ENCODE measurements at regions not wholly inside any gene's neighbourhood (a gene's known extent, or its start where the extent isn't known, plus 50 kb on each side); places are given as distances from the start of the nearest gene placed in this dataset.
"Not testable (repeated sequence)": the region's sequence is repeated elsewhere in the genome, so short reads cannot be mapped to it uniquely, and the experiment has no call there.

DNA sequence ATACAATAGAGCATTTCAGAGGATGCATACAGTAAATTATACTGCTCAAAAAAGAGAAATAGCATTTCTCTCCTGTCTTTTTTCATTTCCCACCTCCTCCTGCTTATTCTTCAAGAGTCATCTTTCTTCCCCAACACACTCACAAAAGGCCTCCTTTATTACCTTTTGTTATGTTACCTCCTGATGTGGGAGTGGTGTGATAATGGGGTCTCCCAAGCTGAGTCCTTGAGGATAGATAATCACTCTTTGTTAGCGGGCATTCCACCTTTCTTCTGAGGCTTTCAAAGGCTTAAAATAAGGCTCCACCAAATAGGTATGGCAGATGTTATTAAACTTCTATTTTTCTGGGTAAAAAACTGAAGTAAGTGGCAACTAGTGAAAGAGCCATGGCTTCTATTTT is 159.8 kb downstream of the CPEB2 start:
- ATAC-seq = no peak
- intact Hi-C loops (cut with DNase I) = no loop called here
- no peak for DNase-seq (ENCODE audit: low spot score)

DNA sequence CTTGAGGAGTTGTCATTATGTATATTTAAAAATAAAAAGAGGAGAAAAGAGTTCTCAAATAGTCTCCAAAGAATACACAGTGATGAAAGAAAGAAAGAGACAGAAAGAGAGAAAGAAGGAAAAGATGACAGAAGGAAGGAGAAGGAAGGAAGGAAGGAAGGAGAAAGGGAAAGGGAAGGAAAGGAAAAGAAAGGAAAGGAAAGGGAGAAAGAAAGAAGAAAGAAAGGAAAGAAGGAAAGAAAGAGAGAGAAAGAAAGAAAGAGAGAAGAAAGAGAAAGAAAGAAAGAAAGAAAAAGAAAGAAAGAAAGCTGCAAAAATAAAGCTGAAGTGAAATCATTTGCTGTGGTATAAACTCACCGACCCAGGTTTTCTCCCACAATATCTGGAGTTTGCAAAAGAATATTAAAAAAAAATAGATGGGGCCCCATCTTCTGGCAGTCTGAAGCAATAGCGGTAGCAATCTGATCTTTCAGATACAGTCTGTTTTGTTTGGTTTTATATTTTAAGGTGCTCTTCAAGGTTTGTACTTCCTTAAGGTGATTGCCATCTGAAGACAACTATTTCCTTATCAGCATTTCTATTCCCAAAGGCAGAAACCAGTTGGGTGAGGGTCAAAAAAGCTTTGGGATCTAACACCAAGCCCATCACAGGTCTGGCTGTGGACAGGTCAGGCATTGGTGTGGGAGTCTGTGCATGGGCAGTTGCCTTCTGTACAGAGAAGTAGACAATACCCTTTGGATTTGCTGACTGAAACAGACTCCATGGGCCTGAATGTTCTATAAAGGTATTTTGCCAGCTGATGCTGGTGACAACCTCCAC is 160.4 kb downstream of the CPEB2 start:
- intact Hi-C loops (cut with DNase I) = no loop called here
- ATAC-seq = peak; percentile 62

DNA sequence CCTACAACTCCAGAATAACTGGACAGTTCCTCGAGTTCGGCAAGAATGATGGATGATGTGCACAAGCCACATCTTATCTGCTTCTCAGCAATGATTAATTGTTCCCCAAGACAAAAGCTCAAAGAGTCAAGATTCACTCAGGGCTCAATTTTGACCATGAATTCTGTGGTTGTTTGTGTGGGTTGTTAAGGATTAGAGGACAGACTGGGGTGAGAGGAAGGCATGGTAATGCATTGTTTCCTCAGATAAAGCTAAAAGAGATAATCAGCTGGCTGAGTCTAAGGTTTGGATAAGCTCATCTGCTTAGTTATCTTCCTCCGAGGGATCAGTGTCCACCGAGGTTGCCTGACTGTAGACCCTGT is 161.0 kb downstream of the CPEB2 start:
- no peak for DNase-seq (ENCODE audit: low spot score)
- intact Hi-C loops (cut with DNase I) = no loop called here
- no peak for ATAC-seq

More for the DNA sequence above, 160.4 kb downstream of the CPEB2 start:
- DNase-seq (ENCODE audit: low spot score) = no peak

DNA sequence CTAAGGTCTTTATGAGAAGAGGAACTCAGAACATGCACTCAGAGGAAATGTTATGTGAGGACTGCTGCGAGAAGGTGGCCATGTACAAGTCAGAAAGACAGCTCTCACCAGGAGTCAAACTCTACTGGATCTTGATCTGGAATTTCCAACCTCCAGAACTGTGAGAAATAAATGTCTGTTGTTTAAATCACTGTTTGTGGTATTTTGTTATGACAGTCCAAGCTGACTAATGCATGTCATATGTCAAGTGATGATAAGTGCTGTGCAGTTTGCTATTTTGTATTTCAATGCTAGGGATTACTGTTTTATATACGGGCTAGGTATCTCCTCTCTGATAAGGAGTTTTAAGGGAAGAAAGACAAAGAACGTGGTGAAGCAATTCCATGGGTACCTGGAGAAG is 162.3 kb downstream of the CPEB2 start:
- no peak for ATAC-seq
- intact Hi-C loops (cut with DNase I) = no loop called here
- no peak for DNase-seq (ENCODE audit: low spot score)

DNA sequence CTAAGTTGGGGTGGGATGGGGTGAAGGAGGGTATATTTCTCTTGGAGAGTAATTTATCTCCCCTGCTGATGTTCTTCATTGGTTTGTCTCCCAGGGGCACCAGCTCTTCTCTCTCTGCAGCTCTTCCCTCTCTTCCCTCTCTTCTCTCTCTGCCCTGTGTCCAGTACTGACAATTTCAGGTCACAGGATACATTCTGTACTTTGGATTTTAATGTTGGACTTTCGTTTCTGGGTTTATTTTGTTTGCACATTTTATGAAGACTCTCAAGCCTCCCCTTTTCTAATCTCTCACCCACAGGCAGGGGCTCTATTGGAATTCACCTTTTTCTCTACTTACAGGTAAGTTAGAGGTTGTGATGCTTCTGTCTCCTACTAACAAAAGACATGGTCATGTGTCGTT is 165.5 kb downstream of the CPEB2 start:
- DNase-seq (ENCODE audit: low spot score) (no peak), ATAC-seq (no peak)
- intact Hi-C loops (cut with DNase I) = no loop called here

DNA sequence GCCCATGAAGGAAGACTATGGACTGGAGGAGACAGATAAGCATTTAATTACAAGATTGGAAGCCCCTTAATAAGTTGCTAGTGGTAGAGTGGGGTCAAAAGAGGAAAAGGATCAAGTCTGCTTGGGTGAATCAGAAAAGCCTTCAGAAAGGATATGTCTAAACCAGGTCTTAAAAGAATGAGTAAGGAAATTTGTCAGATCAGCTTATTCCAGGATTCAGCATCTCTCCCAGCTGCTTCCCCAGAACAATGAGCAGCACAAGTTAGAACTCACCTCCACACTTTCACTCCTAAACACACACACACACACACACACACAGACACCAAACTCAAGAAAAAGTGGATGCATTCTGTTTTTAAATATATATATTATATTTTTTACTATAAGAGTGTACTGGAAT is 166.5 kb downstream of the CPEB2 start:
- no peak for ATAC-seq
- intact Hi-C loops (cut with DNase I) = no loop called here
- no peak for DNase-seq (ENCODE audit: low spot score)

DNA sequence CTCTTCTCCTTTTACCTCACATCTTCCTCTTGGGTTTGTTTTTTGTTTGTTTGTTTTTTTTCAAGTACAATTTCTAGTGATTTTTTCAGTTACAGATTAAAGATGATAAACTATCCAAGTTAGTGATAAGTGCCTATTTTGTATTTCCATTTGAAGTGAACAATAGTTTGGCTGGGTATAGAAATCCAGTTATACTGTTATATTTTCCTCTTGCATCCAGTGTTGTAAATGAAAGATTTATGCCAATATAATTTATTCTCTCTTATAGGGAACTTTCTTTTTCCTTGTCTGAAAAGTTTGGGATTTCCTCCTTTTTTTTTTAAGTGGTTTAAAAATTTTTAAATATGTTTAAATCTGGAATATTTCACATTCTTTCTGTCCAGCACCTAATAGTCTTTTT is 169.4 kb downstream of the CPEB2 start:
- DNase-seq (ENCODE audit: low spot score) = no peak

DNA sequence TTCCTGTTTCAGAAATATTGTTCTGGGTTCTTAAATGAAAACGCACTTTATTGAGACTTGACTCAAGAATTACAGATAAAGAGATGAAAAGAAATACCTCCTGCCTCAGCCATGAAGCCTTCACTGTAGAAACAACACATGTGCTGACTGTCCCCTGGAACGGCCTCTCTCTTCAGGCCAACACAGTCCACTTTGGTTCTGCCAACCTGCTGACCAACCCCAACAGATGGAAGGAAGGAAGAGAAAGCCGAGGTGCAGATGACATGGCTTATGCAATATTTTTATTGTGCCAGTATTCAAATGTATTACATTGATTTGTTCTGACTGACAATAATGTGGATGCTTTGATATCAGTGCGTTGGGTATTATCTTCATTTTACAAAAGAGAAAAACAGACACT is 171.0 kb downstream of the CPEB2 start:
- intact Hi-C loops (cut with DNase I) = no loop called here
- DNase-seq (ENCODE audit: low spot score) (no peak), ATAC-seq (no peak)

More for the DNA sequence above, 169.4 kb downstream of the CPEB2 start:
- no peak for ATAC-seq
- intact Hi-C loops (cut with DNase I) = no loop called here

DNA sequence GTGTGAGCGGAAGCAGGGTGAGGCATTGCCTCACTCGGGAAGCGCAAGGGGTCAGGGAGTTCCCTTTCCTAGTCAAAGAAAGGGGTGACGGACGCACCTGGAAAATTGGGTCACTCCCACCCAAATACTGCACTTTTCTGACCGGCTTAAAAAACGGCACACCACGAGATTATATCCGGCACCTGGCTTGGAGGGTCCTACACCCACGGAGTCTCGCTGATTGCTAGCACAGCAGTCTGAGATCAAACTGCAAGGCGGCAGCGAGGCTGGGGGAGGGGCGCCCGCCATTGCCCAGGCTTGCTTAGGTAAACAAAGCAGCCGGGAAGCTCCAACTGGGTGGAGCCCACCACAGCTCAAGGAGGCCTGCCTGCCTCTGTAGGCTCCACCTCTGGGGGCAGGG is 171.9 kb downstream of the CPEB2 start:
- ATAC-seq; DNase-seq (ENCODE audit: low spot score); intact Hi-C loops (cut with DNase I): not testable (repeated sequence)

DNA sequence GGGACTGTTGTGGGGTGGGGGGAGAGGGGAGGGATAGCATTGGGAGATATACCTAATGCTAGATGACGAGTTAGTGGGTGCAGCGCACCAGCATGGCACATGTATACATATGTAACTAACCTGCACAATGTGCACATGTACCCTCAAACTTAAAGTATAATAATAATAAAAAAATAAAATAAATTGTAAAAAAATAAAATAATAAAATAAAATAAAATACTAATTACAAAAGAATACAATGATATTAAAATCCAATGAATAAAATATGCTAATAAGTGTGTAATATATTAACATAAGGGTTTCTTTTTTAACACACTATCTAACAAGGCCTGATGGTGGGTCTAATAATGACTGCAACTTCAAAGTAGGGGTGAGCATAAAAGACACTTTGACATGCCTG is 177.6 kb downstream of the CPEB2 start:
- intact Hi-C loops (cut with DNase I); ATAC-seq; DNase-seq (ENCODE audit: low spot score): not testable (repeated sequence)

DNA sequence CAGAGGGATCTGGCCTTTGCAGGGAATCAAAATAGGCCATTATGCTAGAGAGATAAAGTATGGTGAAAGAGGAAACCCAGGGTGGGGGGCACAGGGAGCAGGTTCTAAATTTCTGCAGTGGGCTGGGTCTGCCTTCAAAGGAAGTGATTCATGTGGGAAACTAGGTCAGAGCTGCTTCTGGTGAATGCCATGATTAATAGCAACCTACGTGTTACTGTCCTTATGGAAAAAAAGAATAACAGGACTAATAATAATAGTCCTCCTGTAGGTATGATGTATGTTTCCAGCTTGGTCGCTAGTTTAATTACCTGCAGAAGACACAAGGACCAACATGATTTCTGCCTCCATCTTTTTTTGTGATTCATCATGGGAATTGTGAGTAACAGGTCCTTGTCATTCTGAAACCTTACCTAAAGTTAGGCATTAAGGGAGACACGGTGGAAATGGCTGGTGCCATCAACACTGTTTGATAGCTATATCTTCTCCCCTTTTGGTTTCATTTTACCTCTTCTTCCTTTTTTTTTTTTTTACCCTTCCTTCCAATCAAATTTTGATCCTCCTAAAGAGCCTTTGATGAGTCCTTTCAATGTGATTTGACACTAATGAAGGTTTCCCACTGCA is 180.4 kb downstream of the CPEB2 start:
- DNase-seq (ENCODE audit: low spot score) = no peak
- intact Hi-C loops (cut with DNase I) = no loop called here

DNA sequence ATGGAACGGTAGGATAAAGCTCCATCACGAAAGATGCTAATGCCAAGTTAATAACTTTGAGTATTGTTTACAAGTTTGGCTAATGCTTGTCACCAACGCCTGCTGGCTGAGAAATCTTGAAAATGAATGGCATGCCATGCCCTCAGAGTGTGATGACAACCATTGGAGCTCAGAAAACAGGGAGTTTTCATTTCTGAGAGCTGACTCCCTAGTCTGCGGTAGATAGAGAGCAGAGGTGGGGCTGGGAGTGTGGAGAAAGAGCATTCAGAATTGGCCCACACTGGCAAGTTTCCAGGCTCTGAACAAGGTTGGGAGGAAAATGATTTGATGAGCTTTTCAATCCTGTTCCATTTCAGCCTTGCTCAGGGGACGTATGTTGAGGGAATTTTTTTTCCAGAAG is 183.9 kb downstream of the CPEB2 start:
- DNase-seq (ENCODE audit: low spot score) (peak; percentile 59), ATAC-seq (peak; percentile 51)
- intact Hi-C loops (cut with DNase I) = no loop called here

More for the DNA sequence above, 180.4 kb downstream of the CPEB2 start:
- no peak for ATAC-seq

DNA sequence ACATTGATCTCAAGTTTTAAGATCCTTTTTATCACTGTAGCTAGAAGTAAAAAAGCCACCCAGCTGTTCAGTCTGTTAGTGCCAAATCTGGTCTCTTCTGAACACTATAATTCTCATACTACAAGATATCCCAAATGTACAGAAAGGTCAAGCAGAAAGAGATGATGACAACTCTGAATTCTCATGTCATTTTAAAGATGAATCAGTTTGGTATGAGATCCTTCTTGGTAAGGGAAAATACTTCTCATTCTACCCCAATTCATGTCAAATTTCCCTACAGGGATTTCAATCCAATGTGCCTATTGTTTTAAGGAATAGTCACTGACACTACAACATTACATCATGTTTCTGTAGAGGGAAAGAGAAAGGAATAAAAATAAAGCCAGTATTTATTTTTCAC is 184.5 kb downstream of the CPEB2 start:
- intact Hi-C loops (cut with DNase I) = no loop called here
- ATAC-seq (no peak), DNase-seq (ENCODE audit: low spot score) (no peak)

DNA sequence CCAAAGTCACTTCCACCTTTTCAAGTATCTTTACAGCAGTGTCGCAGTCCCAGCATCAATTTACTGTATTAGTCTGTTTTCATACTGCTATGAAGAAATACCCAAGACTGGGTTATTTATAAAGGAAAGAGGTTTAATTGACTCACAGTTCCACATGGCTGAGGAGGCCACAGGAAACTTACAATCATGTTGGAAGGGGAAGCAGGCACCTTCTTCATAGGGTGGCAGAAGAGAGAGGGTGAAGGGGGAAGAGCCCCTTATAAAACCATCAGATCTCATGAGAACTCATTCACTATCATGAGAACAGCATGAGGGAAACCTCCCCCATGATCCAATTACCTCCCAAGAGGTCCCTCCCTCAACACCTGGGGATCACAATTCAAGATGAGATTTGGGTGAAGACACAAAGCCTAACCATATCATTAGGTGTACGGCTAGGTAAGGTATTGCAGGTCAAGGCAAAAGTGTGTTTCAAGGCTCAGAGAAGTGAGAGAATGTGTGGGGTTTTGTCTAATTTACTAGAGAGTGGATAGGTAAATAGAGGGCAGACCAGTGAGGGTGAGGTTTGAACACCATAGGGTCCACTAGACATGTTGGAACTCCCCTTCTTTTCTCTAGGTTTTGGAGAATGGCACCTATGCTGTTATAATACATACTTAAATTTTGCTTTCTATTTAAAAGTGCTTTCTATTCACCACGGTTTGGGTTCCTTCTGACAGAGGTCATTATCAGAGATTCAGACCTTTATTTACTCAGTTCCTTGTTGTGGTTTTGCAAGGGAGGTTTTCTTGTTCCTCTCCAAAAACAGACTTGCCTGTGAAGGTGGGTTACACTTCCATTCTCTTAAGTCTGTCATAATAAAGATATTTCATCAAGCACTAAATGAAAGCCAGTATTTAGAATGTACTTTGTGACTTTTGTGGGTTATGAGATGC is 186.6 kb downstream of the CPEB2 start:
- ATAC-seq = no peak
- no peak for DNase-seq (ENCODE audit: low spot score)
- intact Hi-C loops (cut with DNase I) = no loop called here

DNA sequence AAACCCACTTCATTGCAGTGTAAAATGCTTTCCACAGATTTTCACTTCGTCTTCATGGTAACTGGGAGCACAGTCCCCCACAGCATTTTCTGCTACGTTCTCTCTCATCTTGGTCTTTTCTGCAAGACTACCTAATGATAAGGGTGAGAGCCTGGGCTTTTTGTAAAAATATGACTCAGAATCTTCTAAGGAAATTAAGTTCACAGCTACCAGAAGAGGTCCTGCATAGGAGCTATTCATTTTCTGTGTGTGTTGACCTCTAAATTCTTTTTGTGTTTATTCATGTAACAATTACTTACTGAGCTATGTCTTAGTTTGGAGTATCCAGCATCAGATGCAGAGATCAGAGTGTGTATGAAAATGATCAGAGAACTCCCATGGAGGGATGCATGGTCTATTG is 192.2 kb downstream of the CPEB2 start:
- intact Hi-C loops (cut with DNase I) = no loop called here
- no peak for DNase-seq (ENCODE audit: low spot score)
- no peak for ATAC-seq

DNA sequence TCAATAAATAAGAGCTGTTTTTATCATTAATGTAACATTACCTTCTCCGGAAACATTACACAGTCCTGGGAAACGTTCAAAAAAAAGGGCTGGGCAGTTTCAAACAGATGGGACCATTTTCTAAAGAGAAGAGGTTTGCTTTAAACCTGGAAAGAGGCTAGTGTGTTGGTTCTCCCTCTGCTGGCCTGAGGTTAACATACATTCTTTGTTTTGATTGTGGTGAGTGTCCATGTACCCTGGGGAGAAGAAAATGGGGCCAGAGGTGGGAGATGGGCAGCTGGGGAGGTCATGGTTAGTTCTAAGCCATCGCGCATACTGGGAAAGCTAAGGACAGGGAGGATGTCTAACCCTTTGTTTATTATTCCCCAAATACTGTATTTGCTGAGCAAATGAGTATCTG is 194.7 kb downstream of the CPEB2 start:
- intact Hi-C loops (cut with DNase I) = no loop called here
- DNase-seq (ENCODE audit: low spot score) (no peak), ATAC-seq (peak; percentile 59)

DNA sequence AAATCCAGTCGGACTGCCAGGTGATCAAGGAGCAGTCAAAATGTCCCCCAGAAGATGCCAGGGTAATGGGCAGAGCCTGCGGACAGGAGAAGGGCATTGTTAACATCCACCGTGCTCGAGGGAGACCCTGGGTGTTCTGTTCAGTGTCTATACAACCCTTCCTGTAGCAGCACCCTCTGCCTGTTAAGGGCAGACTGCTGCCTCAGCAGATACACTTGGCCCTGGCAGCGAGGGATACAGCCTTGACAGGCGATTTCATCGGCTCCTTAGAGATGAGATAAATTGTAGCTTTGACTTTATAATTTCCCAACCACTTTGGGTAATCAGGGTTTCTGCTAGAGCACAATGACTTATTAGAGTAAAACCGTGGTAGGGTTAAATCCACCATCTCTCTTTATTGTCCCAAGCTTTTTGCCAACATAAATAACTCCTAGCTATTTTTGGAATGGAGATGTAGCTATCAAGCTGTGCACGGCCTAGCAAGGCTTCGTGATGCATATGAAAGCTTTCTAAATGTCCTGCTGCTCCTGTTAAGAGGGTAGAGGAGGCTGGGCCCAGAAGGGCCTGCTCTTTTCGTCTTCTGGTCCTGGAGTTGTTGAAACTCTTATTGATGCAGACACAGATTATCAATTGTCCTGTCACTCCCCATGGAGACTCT is 195.9 kb downstream of the CPEB2 start:
- no peak for ATAC-seq
- no peak for DNase-seq (ENCODE audit: low spot score)
- intact Hi-C loops (cut with DNase I) = no loop called here

DNA sequence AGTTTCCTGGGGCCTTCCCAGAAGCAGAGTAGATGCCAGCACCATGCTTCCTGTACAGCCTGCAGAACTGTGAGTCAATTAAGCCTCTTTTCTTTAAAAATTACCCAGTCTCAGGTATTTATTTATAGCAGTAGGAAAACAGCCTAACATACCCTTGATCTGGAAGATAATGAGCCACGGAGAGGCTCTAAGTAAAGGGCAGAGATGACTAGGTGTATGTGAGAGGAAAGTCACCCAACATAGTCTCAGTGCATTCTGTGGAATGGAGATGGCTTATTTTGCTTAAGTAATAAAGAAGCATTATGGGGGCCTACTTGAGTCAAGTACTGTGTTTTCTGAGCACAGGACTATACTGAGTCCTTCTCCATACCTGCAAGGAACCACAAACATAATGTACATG is 199.5 kb downstream of the CPEB2 start:
- intact Hi-C loops (cut with DNase I) = no loop called here
- ATAC-seq (no peak), DNase-seq (ENCODE audit: low spot score) (no peak)

DNA sequence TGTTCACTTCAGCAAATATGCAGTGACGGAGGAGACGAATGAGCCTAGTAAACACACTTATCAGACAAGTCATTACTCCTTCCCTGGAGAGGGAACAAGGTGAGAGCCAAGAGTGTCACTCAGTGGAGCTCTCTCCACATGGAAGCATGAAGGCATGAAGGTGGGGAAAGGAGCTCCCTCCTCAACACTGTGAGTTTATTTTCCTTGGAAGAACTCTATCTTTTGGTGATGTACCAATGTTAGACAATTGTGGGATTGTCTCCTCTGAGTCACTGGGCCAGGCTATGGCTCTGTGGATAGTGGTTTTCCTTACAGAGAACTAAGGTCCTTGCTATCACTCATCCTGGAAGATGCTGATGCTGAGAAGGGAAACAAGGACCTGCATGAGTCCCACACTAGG is 200.2 kb downstream of the CPEB2 start:
- intact Hi-C loops (cut with DNase I) = no loop called here
- ATAC-seq = no peak
- no peak for DNase-seq (ENCODE audit: low spot score)

Measured in sciatic nerve (tissue), 2 donors.